Breast epithelium (tissue), 4 donors: ENCODE measurements at regions not wholly inside any gene's neighbourhood (a gene's known extent, or its start where the extent isn't known, plus 50 kb on each side); places are given as distances from the start of the nearest gene placed in this dataset.

ENCODE experiments used
- DNase-seq, 2 donors: peaks; one replicate each; pipeline ENCODE4 v3.0.0-alpha.2; 2019; ENCODE audit warnings: low spot score in 2 of 2
- H3K27ac ChIP-seq, 2 donors: fragments of 200-600 bp; sonication (generic) in 1 of 2; one replicate each; pipeline ENCODE4 v1.5.1; 2016 to 2019; ENCODE audit warnings: mild to moderate bottlenecking in 1 of 2
- H3K27me3 ChIP-seq, 2 donors: fragments of 200-600 bp; sonication (generic) in 1 of 2; one replicate each; pipeline versions ENCODE4 v1.5.1 to v1.6.0; 2017 to 2019; ENCODE audit warnings: control low read depth in 1 of 2, mild to moderate bottlenecking in 1 of 2
- H3K36me3 ChIP-seq: fragments of 200-600 bp; one replicate; pipeline ENCODE4 v1.5.1; 2019
- H3K4me1 ChIP-seq, 2 donors: fragments of 200-600 bp; sonication (generic); one replicate each; pipeline ENCODE4 v1.5.1; 2016 to 2019; ENCODE audit warnings: control low read depth in 1 of 2
- H3K4me3 ChIP-seq, 3 donors: fragments of 200-600 bp; sonication (generic); 1 replicate in 2 of 3; 2 replicates in 1 of 3; pipeline ENCODE4 v1.5.1; 2016 to 2019; ENCODE audit warnings: mild to moderate bottlenecking in 3 of 3, moderate library complexity in 2 of 3
- H3K9me3 ChIP-seq, 2 donors: fragments of 200-600 bp; sonication (generic) in 1 of 2; one replicate each; pipeline ENCODE4 v1.5.1; 2016 to 2019; ENCODE audit warnings: control low read depth in 1 of 2
- POLR2A ChIP-seq: fragments of 450-650 bp; IDR thresholded peaks from one replicate; pipeline ENCODE4 v1.6.1; 2016; ENCODE audit warnings: antibody characterized with exemption, mild to moderate bottlenecking, moderate library complexity
- POLR2AphosphoS5 ChIP-seq, 3 donors: sonication (generic); formaldehyde crosslinking; IDR thresholded peaks; one replicate each; pipeline ENCODE4 v1.6.1; 2017; ENCODE audit warnings: antibody characterized with exemption in 3 of 3
- intact Hi-C: fragments of 100-400 bp; cut with DNase I; formaldehyde crosslinking; loops from one replicate; pipeline ENCODE4 v1.15.1; 2023; ENCODE audit warnings: low total_unique reads
- TF ChIP-seq, protein P1 (sequence below), 3 donors: fragments of 450-650 bp; IDR thresholded peaks; one replicate each; pipeline ENCODE4 v1.5.1; 2016 to 2017; ENCODE audit warnings: antibody characterized with exemption in 3 of 3, mild to moderate bottlenecking in 3 of 3, moderate library complexity in 3 of 3

DNA sequence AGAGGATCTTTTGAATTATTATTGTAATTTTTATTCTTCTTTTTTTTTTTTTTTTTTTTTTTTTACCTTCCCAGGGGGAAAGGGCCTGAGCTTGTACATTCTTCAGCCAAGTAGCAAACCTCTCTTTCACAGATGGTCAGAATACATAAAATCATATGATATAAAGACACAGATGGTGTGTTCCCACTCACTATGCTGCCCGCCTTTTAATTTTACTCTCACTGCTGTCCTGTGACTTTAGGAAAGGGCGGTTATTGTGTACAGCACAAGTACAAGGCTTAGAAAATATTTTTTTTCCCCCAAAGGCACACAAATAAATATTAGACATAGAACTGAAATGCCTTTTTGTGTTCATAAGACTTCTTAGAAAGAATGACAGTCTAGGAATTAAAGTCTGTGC is 213.6 kb downstream of the RPS24 start:
- Histone ChIP-seq H3K4me3 (no peak overlapping the region), H3K27ac (no peak overlapping the region), H3K27me3 (no peaks in the 10 kb centered on the region), H3K4me1 (no peaks in the 10 kb centered on the region), H3K9me3 (peaks cover 0 to 5% of the 10 kb centered on the region in 2 donors), H3K36me3 (no peaks in the 10 kb centered on the region)
- no peak for DNase-seq
- intact Hi-C loops, result no loop called here
- no peak for TF ChIP-seq POLR2AphosphoS5 (IDR thresholded peaks at IDR 0.05)
- no peak for TF ChIP-seq POLR2A
- TF ChIP-seq, protein P1, sequence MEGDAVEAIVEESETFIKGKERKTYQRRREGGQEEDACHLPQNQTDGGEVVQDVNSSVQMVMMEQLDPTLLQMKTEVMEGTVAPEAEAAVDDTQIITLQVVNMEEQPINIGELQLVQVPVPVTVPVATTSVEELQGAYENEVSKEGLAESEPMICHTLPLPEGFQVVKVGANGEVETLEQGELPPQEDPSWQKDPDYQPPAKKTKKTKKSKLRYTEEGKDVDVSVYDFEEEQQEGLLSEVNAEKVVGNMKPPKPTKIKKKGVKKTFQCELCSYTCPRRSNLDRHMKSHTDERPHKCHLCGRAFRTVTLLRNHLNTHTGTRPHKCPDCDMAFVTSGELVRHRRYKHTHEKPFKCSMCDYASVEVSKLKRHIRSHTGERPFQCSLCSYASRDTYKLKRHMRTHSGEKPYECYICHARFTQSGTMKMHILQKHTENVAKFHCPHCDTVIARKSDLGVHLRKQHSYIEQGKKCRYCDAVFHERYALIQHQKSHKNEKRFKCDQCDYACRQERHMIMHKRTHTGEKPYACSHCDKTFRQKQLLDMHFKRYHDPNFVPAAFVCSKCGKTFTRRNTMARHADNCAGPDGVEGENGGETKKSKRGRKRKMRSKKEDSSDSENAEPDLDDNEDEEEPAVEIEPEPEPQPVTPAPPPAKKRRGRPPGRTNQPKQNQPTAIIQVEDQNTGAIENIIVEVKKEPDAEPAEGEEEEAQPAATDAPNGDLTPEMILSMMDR (IDR thresholded peaks at IDR 0.05), result no peak

GRCh38 chr10:78247821-78248220 is 214.2 kb downstream of the RPS24 start:
- H3K4me1 ChIP-seq, result no peaks in the 10 kb centered on the region
- no peak overlapping the region for H3K4me3 ChIP-seq
- no peak overlapping the region for H3K27ac ChIP-seq
- intact Hi-C loops, result no loop called here
- no peaks in the 10 kb centered on the region for H3K27me3 ChIP-seq
- no peaks in the 10 kb centered on the region for H3K36me3 ChIP-seq
- TF ChIP-seq, protein P1 (IDR thresholded peaks at IDR 0.05), result no peak
- TF ChIP-seq POLR2A, result no peak
- TF ChIP-seq POLR2AphosphoS5 (IDR thresholded peaks at IDR 0.05), result no peak
- DNase-seq, result no peak
- H3K9me3 ChIP-seq, result peaks cover 0 to 5% of the 10 kb centered on the region in 2 donors

- peak overlapping the region in 2 of 3 donors; percentile 25 to 53 for H3K4me3 ChIP-seq
These were observed 215.2 kb downstream of the RPS24 start for GRCh38 chr10:78248651-78249464.

DNA sequence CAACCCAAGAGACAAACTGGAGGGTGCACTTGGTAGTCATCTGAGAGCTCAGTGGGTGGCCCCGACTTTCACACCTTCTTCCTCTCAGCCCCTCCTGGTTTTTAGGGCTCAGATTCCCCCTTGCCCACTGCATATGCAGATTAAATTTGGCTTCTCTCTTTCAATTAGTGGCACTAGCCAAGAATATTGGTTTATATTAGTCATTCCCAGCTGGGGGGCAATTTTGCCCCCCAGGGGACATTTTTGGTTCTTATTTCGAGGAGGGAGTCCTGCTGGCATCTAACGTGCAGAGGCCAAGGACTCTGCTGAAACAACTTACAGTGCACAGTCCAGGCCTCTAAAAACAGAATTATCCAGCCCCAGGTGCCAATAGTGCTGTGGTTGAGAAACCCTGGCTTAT is 216.0 kb downstream of the RPS24 start:
- no peaks in the 10 kb centered on the region for H3K9me3 ChIP-seq
- no peak overlapping the region for H3K4me3 ChIP-seq
- no peak overlapping the region for H3K27ac ChIP-seq
- TF ChIP-seq, protein P1 (IDR thresholded peaks at IDR 0.05), result no peak
- TF ChIP-seq POLR2A, result no peak
- no peak for TF ChIP-seq POLR2AphosphoS5 (IDR thresholded peaks at IDR 0.05)
- H3K36me3 ChIP-seq, result no peaks in the 10 kb centered on the region
- no peaks in the 10 kb centered on the region for H3K27me3 ChIP-seq
- intact Hi-C loops, result no loop called here
- DNase-seq, result no peak
- no peaks in the 10 kb centered on the region for H3K4me1 ChIP-seq

More at GRCh38 chr10:78248651-78249464, 215.2 kb downstream of the RPS24 start:
- Histone ChIP-seq H3K4me1 (no peaks in the 10 kb centered on the region), H3K27me3 (no peaks in the 10 kb centered on the region), H3K36me3 (no peaks in the 10 kb centered on the region), H3K27ac (peak overlapping the region in 1 of 2 donors; percentile 45), H3K9me3 (no peaks in the 10 kb centered on the region)
- TF ChIP-seq POLR2A (no peak), POLR2AphosphoS5 (IDR thresholded peaks at IDR 0.05) (no peak)
- TF ChIP-seq, protein P1 (IDR thresholded peaks at IDR 0.05), result no peak
- intact Hi-C loops, result no loop called here
- DNase-seq, result peak in 1 of 2 donors; percentile 38

DNA sequence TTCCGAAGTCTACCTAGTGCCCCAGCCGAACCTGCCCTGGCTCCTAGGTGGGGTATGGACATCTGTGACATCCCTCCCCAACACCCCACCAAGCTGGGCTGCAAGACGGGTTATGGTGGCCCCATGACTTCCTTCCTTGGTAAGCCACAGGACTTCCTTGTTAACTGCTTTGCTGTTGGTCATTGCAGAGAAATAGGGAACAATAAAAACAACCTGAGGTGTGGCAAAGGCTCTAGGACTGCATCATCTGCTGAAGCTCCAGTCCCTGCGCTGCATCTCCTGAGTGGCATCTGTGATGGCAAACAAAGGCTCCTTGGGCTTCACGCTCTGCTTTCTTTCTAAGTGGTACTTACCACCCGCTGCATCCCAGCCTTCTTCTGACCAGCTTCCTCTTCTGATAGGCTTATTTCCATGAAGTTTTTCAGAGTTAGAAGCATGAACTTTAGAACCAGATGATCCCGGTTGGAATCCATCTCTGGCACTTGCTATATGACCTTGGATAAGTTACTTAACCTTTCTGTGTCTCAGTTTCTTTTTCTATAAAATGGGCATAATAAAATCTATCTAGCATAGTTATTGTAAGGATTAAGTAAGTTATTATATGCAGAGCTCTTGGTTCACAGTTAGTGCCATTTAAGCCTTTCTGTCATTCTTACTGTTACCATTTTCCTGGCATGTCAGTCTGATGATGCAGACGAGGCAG is 216.8 kb downstream of the RPS24 start:
- Histone ChIP-seq H3K4me3 (no peak overlapping the region), H3K27ac (no peak overlapping the region), H3K4me1 (no peaks in the 10 kb centered on the region), H3K9me3 (no peaks in the 10 kb centered on the region), H3K36me3 (no peaks in the 10 kb centered on the region), H3K27me3 (no peaks in the 10 kb centered on the region)
- intact Hi-C loops, result no loop called here
- DNase-seq, result no peak
- TF ChIP-seq POLR2A, result no peak
- TF ChIP-seq, protein P1 (IDR thresholded peaks at IDR 0.05), result no peak
- no peak for TF ChIP-seq POLR2AphosphoS5 (IDR thresholded peaks at IDR 0.05)
